ENCODE measurements at regions not wholly inside any gene's neighbourhood (a gene's known extent, or its start where the extent isn't known, plus 50 kb on each side); places are given as distances from the start of the nearest gene placed in this dataset.

DNA sequence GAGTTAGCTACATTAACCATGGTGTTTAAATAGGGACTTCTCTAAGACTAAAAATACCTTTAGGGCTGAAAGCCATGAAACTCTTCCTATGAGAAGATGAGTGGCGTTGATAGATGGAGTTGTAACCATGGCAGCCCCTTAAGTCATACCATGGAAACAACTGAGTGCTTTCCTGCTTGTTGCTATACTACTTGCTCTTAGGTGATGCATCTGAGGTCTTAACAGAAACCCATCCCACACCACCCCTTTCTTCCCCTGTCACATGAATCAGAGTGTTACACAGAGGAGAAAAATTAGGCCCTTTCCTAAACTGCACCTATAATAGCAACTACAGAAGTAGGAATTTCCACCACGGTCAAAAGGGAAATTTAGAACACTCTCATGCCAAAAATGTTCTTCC is 64.3 kb upstream of the ZC3H12C start:
- DNase-seq (ENCODE audit: extremely low spot score), result no peak
- Histone ChIP-seq H3K4me3 (no peak overlapping the region), H3K27me3 (no peaks in the 10 kb centered on the region), H3K36me3 (no peaks in the 10 kb centered on the region), H3K4me1 (no peaks in the 10 kb centered on the region), H3K27ac (replicated peaks in 1 of 4) (no peak overlapping the region), H3K9me3 (no peaks in the 10 kb centered on the region)
- intact Hi-C loops (cut with DNase I), result loop anchor here (5.0 kb wide), 1 partner anchor 52 kb away; no protein-coding TSS in a partner anchor
- 79% methylated on average over 2 of the region's 2 CpGs for WGBS
- TF ChIP-seq EP300 (IDR thresholded peaks at IDR 0.05) (no peak), POLR2A (IDR thresholded peaks at IDR 0.05; ENCODE audit: low read depth) (no peak), POLR2AphosphoS5 (IDR thresholded peaks at IDR 0.05) (no peak)
- TF ChIP-seq, protein P1, sequence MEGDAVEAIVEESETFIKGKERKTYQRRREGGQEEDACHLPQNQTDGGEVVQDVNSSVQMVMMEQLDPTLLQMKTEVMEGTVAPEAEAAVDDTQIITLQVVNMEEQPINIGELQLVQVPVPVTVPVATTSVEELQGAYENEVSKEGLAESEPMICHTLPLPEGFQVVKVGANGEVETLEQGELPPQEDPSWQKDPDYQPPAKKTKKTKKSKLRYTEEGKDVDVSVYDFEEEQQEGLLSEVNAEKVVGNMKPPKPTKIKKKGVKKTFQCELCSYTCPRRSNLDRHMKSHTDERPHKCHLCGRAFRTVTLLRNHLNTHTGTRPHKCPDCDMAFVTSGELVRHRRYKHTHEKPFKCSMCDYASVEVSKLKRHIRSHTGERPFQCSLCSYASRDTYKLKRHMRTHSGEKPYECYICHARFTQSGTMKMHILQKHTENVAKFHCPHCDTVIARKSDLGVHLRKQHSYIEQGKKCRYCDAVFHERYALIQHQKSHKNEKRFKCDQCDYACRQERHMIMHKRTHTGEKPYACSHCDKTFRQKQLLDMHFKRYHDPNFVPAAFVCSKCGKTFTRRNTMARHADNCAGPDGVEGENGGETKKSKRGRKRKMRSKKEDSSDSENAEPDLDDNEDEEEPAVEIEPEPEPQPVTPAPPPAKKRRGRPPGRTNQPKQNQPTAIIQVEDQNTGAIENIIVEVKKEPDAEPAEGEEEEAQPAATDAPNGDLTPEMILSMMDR (IDR thresholded peaks at IDR 0.05), result no peak

DNA sequence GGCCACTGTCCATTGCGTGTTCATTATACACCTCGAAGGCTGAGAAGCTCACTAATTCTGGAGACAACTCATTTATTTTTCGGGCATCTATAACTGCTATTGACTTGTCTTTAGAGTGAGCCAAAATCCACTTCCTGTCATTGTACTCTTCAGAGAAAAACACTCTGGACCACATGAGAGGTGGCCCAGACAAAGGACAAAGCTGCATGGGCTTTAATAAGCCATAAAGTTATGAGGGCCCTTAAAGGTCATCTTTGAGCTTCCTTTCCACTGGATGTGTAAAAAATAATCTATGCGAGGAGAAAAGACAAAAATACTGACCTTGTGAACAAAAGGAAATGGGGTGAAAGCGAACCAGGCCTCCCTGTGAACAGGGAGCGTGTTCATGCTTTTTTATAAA is 63.5 kb upstream of the ZC3H12C start:
- WGBS, result 83% methylated on average over 6 of the region's 6 CpGs
- intact Hi-C loops (cut with DNase I), result loop anchor here (5.0 kb wide), 1 partner anchor 52 kb away; no protein-coding TSS in a partner anchor
- TF ChIP-seq, protein P1 (IDR thresholded peaks at IDR 0.05), result no peak
- TF ChIP-seq POLR2A (IDR thresholded peaks at IDR 0.05; ENCODE audit: low read depth) (no peak), EP300 (IDR thresholded peaks at IDR 0.05) (no peak), POLR2AphosphoS5 (IDR thresholded peaks at IDR 0.05) (no peak)
- no peak for DNase-seq (ENCODE audit: extremely low spot score)
- Histone ChIP-seq H3K27me3 (no peaks in the 10 kb centered on the region), H3K4me1 (no peaks in the 10 kb centered on the region), H3K9me3 (no peaks in the 10 kb centered on the region), H3K27ac (replicated peaks in 1 of 4) (no peak overlapping the region), H3K4me3 (no peak overlapping the region), H3K36me3 (no peaks in the 10 kb centered on the region)

DNA sequence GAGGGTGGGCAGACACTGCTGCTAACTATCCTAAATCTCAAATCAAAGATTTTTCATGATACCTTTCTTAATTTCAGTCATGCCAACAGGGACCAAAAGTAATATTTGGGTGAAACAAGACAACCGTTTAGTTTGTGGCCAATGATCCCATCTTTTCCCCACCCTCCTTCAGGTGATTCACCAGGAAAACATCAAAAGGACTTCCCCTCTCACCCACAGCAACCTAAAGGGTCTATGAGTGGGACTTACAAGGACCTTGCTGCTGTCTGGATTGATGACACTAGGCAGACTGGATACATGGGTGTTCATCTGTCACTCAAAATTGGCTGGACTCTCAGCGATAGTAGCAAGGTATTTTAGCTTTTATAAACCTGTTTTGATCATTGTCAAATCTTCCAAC is 62.0 kb upstream of the ZC3H12C start:
- no peak overlapping the region for H3K4me3 ChIP-seq
- intact Hi-C loops (cut with DNase I), result no loop called here
- TF ChIP-seq, protein P1 (IDR thresholded peaks at IDR 0.05), result no peak

DNA sequence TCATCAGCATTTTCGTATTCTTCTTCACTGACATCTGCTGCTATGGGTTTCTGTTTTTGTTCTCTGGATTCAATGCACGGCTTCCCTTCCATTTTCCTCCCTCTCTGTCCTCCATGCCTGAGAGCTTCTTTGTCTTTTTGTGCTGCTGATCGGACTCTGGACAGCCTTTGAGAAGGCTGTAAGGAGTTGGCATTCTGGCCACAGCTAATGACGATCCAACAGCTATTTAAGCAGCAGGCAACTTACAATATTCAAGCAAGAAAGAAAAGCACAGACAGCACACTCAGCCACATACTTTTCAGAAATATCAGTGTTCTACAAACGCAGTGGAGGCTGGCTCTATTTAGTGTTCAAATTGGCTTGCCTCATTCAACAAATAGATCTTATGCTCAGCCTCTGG is 60.9 kb upstream of the ZC3H12C start:
- H3K27me3 ChIP-seq, result no peaks in the 10 kb centered on the region
- no peaks in the 10 kb centered on the region for H3K36me3 ChIP-seq
- H3K27ac ChIP-seq (replicated peaks in 1 of 4), result no peak overlapping the region
- intact Hi-C loops (cut with DNase I), result no loop called here
- no peak for DNase-seq (ENCODE audit: extremely low spot score)
- no peak overlapping the region for H3K4me3 ChIP-seq
- no peaks in the 10 kb centered on the region for H3K9me3 ChIP-seq
- TF ChIP-seq POLR2A (IDR thresholded peaks at IDR 0.05; ENCODE audit: low read depth), result no peak
- no peak for TF ChIP-seq EP300 (IDR thresholded peaks at IDR 0.05)
- TF ChIP-seq POLR2AphosphoS5 (IDR thresholded peaks at IDR 0.05), result no peak
- TF ChIP-seq, protein P1 (IDR thresholded peaks at IDR 0.05), result no peak
- 67% methylated on average over 5 of the region's 5 CpGs for WGBS
- H3K4me1 ChIP-seq, result no peaks in the 10 kb centered on the region

More for the DNA sequence above, 62.0 kb upstream of the ZC3H12C start:
- H3K9me3 ChIP-seq, result no peaks in the 10 kb centered on the region
- no peaks in the 10 kb centered on the region for H3K4me1 ChIP-seq
- WGBS, result 82% methylated on average over 2 of the region's 2 CpGs
- H3K36me3 ChIP-seq, result no peaks in the 10 kb centered on the region
- H3K27ac ChIP-seq (replicated peaks in 1 of 4), result no peak overlapping the region
- H3K27me3 ChIP-seq, result no peaks in the 10 kb centered on the region
- DNase-seq (ENCODE audit: extremely low spot score), result no peak

DNA sequence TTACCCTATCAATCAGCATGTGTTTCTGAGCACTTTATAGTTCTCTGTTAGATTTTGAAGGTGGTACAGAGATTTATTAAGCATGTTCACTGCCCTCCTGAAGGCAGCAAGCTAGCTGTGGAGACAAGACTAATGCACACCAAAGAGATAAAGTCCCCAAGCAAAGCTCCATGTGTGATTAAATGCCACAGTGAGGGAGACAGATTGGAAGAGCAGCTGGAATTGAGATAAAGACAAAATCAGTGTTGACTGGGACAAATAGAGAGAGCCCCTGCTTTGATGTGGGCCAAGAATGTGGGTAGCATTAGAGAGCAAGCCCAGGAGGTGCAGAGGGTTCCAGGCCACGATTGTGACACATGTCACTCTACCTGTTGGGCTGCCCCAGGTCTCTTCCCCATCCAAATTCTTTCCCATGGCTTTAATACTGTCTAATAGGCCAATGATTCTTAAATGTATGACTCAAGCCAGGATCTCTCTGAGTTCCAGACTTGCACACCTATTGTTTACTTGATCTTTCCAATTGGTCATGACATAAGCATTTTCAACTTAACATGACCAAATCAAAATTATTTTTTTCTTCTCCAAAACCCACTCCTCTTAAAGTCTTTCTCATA is 60.1 kb upstream of the ZC3H12C start:
- Histone ChIP-seq H3K27me3 (no peaks in the 10 kb centered on the region), H3K4me3 (no peak overlapping the region), H3K9me3 (no peaks in the 10 kb centered on the region), H3K4me1 (no peaks in the 10 kb centered on the region), H3K36me3 (no peaks in the 10 kb centered on the region), H3K27ac (replicated peaks in 1 of 4) (no peak overlapping the region)
- TF ChIP-seq EP300 (IDR thresholded peaks at IDR 0.05) (no peak), POLR2AphosphoS5 (IDR thresholded peaks at IDR 0.05) (no peak), POLR2A (IDR thresholded peaks at IDR 0.05; ENCODE audit: low read depth) (no peak)
- TF ChIP-seq, protein P1 (IDR thresholded peaks at IDR 0.05), result no peak
- intact Hi-C loops (cut with DNase I), result no loop called here
- DNase-seq (ENCODE audit: extremely low spot score), result no peak
- 71% methylated on average over 1 of the region's 1 CpG for WGBS

All from esophagus muscularis mucosa (tissue), 4 donors.